ENCODE measurements at regions not wholly inside any gene's neighbourhood (a gene's known extent, or its start where the extent isn't known, plus 50 kb on each side); places are given as distances from the start of the nearest gene placed in this dataset.
A peak's percentile ranks its signal among the peaks of the same experiment; 100 is the strongest.
"Not testable (repeated sequence)": the region's sequence is repeated elsewhere in the genome, so short reads cannot be mapped to it uniquely, and the experiment has no call there.

- H3K4me1 ChIP-seq = no peaks in the 10 kb centered on the region
- no peaks in the 10 kb centered on the region for H3K9me3 ChIP-seq (replicated peaks)
- H3K4me3 ChIP-seq = no peak overlapping the region
- no peaks in the 10 kb centered on the region for H3K36me3 ChIP-seq
- no peak for DNase-seq
- H3K27ac ChIP-seq = no peak overlapping the region
- no peaks in the 10 kb centered on the region for H3K27me3 ChIP-seq
These were observed 379.0 kb upstream of the RPS23 start for GRCh38 chr5:82657033-82657699.

GRCh38 chr5:82656341-82656761 lies 378.2 kb upstream of the RPS23 start:
- no peaks in the 10 kb centered on the region for H3K27me3 ChIP-seq
- H3K4me3 ChIP-seq = no peak overlapping the region
- H3K9me3 ChIP-seq (replicated peaks) = no peaks in the 10 kb centered on the region
- H3K4me1 ChIP-seq = no peaks in the 10 kb centered on the region
- DNase-seq = no peak
- H3K36me3 ChIP-seq = no peaks in the 10 kb centered on the region
- H3K27ac ChIP-seq = no peak overlapping the region

- no peaks in the 10 kb centered on the region for H3K9me3 ChIP-seq (replicated peaks)
- no peak overlapping the region for H3K27ac ChIP-seq
- DNase-seq = no peak
- H3K36me3 ChIP-seq = no peaks in the 10 kb centered on the region
- no peak overlapping the region for H3K4me3 ChIP-seq
- H3K27me3 ChIP-seq = no peaks in the 10 kb centered on the region
- no peaks in the 10 kb centered on the region for H3K4me1 ChIP-seq
These were observed 376.9 kb upstream of the RPS23 start for GRCh38 chr5:82655078-82655477.

- no peak for DNase-seq
- H3K4me3 ChIP-seq = no peak overlapping the region
- H3K4me1 ChIP-seq = no peaks in the 10 kb centered on the region
These were observed 371.8 kb upstream of the RPS23 start for GRCh38 chr5:82649943-82650342.

GRCh38 chr5:82644766-82645165 lies 366.6 kb upstream of the RPS23 start:
- Histone ChIP-seq H3K27me3 (no peaks in the 10 kb centered on the region), H3K36me3 (no peaks in the 10 kb centered on the region), H3K4me1 (no peaks in the 10 kb centered on the region), H3K9me3 (replicated peaks) (no peaks in the 10 kb centered on the region), H3K27ac (no peak overlapping the region), H3K4me3 (no peak overlapping the region)
- no peak for DNase-seq

More at GRCh38 chr5:82649943-82650342, 371.8 kb upstream of the RPS23 start:
- Histone ChIP-seq H3K27me3 (no peaks in the 10 kb centered on the region), H3K36me3 (no peaks in the 10 kb centered on the region), H3K9me3 (replicated peaks) (no peaks in the 10 kb centered on the region), H3K27ac (no peak overlapping the region)

- Histone ChIP-seq H3K4me3 (no peak overlapping the region), H3K27me3 (no peaks in the 10 kb centered on the region), H3K4me1 (no peaks in the 10 kb centered on the region), H3K27ac (no peak overlapping the region), H3K36me3 (no peaks in the 10 kb centered on the region), H3K9me3 (replicated peaks) (no peaks in the 10 kb centered on the region)
- DNase-seq = no peak
These were observed 366.1 kb upstream of the RPS23 start for GRCh38 chr5:82644229-82644628.

- no peaks in the 10 kb centered on the region for H3K27me3 ChIP-seq
- DNase-seq = no peak
- H3K4me1 ChIP-seq = no peaks in the 10 kb centered on the region
- no peaks in the 10 kb centered on the region for H3K9me3 ChIP-seq (replicated peaks)
- no peaks in the 10 kb centered on the region for H3K36me3 ChIP-seq
- H3K4me3 ChIP-seq = no peak overlapping the region
- no peak overlapping the region for H3K27ac ChIP-seq
These were observed 364.2 kb upstream of the RPS23 start for GRCh38 chr5:82642313-82642712.

GRCh38 chr5:82641331-82642003 lies 363.3 kb upstream of the RPS23 start:
- peak; percentile 40 to 85 for DNase-seq
- Histone ChIP-seq H3K9me3 (replicated peaks) (no peaks in the 10 kb centered on the region), H3K36me3 (no peaks in the 10 kb centered on the region), H3K4me3 (no peak overlapping the region), H3K4me1 (no peaks in the 10 kb centered on the region), H3K27me3 (no peaks in the 10 kb centered on the region), H3K27ac (no peak overlapping the region)

- H3K4me3 ChIP-seq = no peak overlapping the region
- no peak for DNase-seq
These were observed 362.8 kb upstream of the RPS23 start for GRCh38 chr5:82640916-82641315.

GRCh38 chr5:82639393-82640144 lies 361.4 kb upstream of the RPS23 start:
- Histone ChIP-seq H3K4me1 (no peaks in the 10 kb centered on the region), H3K36me3 (no peaks in the 10 kb centered on the region), H3K27ac (no peak overlapping the region), H3K27me3 (no peaks in the 10 kb centered on the region), H3K4me3 (no peak overlapping the region), H3K9me3 (replicated peaks) (no peaks in the 10 kb centered on the region; the same call in 1 of the 2 replicates)
- no peak for DNase-seq

More at GRCh38 chr5:82640916-82641315, 362.8 kb upstream of the RPS23 start:
- H3K9me3 ChIP-seq (replicated peaks) = no peaks in the 10 kb centered on the region
- no peaks in the 10 kb centered on the region for H3K27me3 ChIP-seq
- no peak overlapping the region for H3K27ac ChIP-seq
- no peaks in the 10 kb centered on the region for H3K4me1 ChIP-seq
- no peaks in the 10 kb centered on the region for H3K36me3 ChIP-seq

- Histone ChIP-seq H3K27ac (no peak overlapping the region), H3K36me3 (no peaks in the 10 kb centered on the region), H3K27me3 (no peaks in the 10 kb centered on the region), H3K9me3 (replicated peaks) (no peaks in the 10 kb centered on the region; the same call in 1 of the 2 replicates), H3K4me1 (no peaks in the 10 kb centered on the region), H3K4me3 (no peak overlapping the region)
- no peak for DNase-seq
These were observed 358.4 kb upstream of the RPS23 start for GRCh38 chr5:82636591-82636990.

GRCh38 chr5:82635561-82636288 lies 357.6 kb upstream of the RPS23 start:
- no peak overlapping the region for H3K4me3 ChIP-seq
- DNase-seq = peak; percentile 6 to 30
- no peaks in the 10 kb centered on the region for H3K4me1 ChIP-seq
- H3K9me3 ChIP-seq (replicated peaks) = no peaks in the 10 kb centered on the region; the same call in 1 of the 2 replicates
- H3K27ac ChIP-seq = no peak overlapping the region
- H3K36me3 ChIP-seq = no peaks in the 10 kb centered on the region
- H3K27me3 ChIP-seq = no peaks in the 10 kb centered on the region

GRCh38 chr5:82628364-82628910 lies 350.3 kb upstream of the RPS23 start:
- no peaks in the 10 kb centered on the region for H3K27me3 ChIP-seq
- H3K9me3 ChIP-seq (replicated peaks) = no peaks in the 10 kb centered on the region
- no peaks in the 10 kb centered on the region for H3K4me1 ChIP-seq
- no peak overlapping the region for H3K27ac ChIP-seq
- no peak for DNase-seq
- no peak overlapping the region for H3K4me3 ChIP-seq
- H3K36me3 ChIP-seq = no peaks in the 10 kb centered on the region

- not testable (repeated sequence) for H3K4me3 ChIP-seq; H3K4me1 ChIP-seq; DNase-seq; H3K36me3 ChIP-seq; H3K27ac ChIP-seq; H3K9me3 ChIP-seq (replicated peaks); H3K27me3 ChIP-seq
These were observed 348.9 kb upstream of the RPS23 start for GRCh38 chr5:82626905-82627591.

Measured in SJCRH30 (cell line).